HG02798 (cell line): ENCODE measurements at regions not wholly inside any gene's neighbourhood (a gene's known extent, or its start where the extent isn't known, plus 50 kb on each side); places are given as distances from the start of the nearest gene placed in this dataset.
"Not testable (repeated sequence)": the region's sequence is repeated elsewhere in the genome, so short reads cannot be mapped to it uniquely, and the experiment has no call there.

ENCODE experiments used
- ATAC-seq: cut with Tn5 transposase; IDR thresholded peaks from one replicate; pipeline ENCODE4 v1.9.1; 2021; ENCODE audit warnings: mild to moderate bottlenecking; ENCODE audit not compliant: unreplicated experiment, poor library complexity

DNA sequence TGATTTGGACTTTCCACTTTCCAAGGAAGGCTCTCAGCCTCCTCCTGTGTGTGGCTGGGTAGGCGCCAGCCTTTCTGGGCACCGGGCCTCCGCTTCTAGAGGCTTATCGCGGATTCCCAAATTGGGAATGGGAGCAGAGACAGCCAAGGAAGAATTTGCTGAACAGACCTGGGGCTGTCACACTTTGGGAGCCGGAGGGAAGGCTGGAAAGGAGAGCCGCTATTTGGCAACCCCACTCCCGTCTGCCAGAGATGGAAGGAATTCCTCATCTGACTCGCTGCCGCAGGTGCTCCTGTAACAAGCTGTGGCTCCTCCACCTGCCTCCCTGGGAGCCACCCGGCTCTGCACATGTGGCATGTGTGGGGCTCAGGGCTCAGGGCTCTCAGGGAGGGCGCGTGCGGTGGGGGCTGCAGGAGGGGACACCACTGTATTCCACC lies 50.8 kb upstream of the ECHDC3 start:
- ATAC-seq = no peak

DNA sequence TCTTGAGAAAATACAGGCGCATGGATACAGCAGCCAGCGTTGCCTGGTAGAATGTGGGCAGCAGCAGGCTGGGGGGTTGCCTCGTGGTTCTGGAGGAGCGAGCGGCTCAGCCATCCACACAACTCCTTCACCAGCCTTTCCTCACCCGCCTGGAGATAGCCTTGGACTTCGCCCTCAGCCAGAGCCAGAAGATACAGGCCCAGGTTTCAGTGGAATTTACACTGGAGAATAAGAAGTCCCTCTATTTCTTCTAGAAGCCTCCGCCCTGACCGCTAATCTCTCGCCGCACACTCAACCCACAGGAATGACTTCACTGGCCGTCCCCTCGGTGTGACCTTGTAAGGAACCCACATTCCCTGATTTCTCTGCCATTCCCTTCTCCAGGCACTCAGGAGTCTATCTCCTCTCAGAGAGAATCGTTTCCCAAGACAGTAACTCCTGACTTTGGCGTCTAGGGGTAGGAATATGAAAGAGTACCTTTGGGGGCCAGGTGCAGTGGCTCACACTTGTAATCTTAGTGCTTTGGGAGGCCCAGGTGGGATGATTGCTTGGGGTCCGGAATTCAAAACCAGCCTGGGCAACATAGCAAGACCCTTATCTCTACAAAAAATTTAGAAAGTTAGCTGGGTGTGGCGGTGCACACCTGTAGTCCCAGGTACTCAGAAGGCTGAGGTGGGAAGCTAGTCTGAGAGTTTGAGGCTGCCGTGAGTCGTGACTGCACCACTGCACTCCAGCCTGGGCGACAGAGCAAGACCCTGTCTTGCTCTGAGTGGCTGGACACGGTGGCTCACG lies 52.0 kb upstream of the ECHDC3 start:
- ATAC-seq = no peak

DNA sequence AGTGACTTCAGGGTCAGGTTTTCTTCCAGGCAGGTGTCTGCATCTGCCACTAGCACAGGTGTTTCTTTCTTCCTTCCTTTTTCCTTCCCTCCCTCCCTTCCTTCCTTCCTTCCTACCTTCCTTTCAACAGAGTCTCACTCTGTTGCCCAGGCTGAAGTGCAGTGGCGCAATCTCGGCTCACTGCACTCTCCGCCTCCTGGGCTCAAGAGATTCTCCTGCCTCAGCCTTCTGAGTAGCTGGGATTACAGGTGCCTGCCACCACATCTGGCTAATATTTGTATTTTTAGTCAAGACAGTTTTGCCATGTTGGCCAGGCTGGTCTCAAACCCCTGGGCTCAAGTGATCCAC lies 53.8 kb upstream of the ECHDC3 start:
- ATAC-seq = not testable (repeated sequence)

DNA sequence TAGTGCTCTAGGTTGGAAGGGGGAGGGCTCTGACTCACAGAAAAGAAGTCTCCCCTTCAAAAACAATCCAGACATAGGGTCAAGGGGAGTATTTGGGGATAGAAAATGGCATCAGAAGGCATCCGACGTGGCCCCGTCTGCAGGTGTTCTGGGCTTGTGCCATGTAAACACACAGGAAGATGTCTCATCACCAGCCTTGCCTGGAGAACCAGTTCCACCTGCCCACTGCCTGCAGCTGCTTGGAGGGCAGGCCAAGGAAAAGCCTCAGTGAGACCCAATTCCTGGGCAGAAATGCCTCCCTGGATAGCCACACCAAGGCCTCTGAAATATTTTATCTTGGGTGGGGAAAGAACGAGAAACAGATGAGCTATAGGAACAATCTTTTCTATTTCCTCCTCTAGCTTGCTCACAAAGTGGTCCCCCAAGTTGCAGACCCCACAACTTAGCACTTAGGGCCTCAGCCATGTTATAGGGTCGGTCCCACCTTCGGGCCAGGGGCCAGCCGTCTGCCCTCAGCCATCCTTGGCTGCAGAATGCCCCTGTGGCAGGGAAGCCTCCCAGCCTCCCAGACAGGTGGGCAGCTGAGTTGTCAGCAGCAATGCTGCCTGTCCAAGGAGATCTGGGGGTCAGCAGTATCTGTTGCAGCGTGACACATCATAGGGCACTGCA lies 54.3 kb upstream of the ECHDC3 start:
- ATAC-seq = no peak

DNA sequence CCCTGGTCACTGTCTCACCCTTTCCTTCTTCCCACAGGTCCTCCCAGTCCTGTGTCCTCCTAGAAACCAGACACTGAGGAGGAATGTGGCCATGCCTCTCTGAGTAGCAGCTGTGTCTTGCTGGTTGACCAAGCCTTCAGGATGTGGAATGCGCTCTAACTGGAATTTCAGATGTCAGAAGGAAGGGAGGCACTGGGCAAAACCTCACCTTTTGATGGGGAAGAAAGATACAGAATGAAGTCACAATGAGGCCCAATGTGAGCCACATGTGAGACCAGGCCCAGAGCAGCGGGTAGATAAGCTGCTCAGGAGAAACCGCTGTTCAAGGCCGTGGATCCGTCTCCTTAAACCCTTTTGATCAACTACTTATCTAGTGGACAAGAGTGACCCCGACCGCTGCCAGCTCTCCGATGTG lies 54.8 kb upstream of the ECHDC3 start:
- no peak for ATAC-seq

DNA sequence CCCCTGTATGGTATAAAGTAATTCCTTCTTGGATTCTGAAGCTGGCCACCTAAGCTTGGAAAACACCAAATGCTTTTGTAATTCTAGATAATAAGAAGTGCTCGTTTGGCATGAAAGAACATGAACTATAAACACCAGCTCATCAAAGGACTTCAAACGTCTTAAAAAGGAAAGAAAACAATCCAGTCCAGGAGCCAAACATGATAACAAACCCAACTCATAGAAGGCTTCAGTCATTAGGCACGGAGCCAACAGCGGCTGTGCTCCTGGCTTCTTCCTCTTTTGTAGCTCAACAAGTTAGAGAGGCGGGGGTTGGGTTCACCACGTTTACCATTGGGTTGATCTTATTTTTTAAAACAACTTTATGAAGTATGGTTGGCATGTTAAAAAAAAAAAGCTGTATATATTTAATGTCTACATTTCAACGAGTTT lies 56.4 kb upstream of the ECHDC3 start:
- ATAC-seq = no peak

DNA sequence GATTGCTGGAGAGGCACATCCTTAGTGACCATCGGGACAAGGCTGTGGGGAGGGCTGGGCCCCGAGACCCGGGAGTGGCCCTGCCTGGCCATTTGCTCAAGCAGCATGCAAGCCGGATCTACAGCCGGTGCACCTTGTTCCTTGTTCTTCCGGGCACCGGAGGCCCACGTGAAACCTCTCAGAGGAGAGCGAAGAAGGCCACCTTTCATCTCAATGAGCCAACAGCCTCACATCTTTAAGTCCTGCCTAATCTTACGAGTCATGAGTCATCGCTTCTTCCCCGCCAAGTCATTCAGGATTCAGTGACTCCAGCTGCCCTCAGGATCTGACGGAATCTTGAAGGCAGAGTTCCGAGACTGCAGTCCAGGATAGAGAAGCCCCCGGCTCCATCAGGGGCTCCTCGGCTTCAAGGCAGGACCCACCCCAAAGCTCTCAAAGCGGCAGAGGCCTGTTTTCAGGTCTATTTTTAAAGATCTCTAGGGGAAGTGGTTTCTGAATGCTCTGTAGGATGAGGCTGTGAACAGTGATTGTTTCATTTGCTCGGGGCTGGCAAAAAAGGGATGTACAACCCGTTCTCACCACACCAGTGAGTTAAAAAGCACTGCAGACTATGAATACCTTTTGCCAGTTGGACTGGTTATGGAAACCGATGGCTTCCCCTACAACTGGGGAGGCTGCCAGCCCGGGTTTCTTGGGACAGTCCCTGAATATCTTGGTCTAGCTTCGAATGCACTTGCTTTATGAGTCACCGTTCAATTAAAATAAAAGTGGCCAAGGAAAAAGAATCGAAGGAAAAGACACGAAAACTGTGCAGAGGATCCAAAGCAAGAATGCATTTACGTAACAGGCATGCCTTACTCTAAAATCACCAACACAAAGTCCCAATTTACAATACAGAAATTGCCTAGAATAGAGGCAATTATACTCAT lies 57.2 kb upstream of the ECHDC3 start:
- peak; percentile 69 for ATAC-seq

DNA sequence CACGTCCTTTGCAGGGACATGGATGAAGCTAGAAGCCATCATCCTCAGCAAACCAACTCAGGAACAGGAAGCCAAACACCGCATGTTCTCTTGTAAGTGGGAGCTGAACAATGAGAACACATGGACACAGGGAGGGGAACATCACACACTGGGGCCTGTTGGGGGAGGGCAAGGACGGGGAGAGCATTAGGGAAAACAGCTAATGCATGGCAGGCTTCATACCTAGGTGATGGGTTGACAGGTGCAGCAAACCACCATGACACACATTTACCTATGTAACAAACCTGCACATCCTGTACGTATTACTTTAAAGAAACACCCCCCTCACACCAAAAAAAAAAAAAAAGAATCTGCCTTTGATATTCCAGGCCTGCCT lies 57.9 kb upstream of the ECHDC3 start:
- ATAC-seq = peak; percentile 9

DNA sequence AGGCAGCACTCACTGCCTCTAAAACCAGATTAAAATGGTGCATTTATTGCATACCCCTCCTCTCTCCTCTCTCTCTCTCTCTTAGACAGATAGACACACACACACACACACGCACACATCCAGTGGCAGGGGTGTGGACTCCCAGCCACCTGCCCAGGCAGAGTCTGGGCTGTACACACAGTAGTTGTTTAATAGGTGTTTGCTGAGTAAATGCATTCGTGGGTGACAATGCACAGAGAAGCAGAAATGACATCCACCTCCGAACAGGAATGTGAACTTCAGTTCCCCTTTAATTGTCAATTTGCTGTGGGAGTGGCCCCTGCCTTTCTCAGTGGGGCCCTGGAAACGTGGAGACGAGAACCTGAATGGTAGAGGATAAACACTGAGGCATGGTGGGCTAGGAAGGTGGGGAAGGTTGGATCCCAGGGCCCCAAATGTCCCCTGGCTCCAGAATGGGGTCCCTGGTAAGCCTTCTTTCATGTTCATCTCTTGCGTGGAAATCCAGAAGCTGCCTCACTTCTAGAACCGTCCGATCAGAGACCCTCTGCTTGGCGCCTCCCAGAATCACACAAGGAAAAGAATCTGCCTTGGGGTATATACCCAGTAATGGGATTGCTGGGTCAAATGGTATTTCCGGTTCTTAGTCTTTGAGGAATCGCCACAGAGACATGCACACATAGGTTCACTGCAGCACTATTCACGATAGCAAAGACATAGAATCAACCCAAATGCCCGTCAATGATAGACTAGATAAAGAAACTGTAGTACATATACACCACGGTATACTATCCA lies 58.5 kb upstream of the ECHDC3 start:
- ATAC-seq = no peak

DNA sequence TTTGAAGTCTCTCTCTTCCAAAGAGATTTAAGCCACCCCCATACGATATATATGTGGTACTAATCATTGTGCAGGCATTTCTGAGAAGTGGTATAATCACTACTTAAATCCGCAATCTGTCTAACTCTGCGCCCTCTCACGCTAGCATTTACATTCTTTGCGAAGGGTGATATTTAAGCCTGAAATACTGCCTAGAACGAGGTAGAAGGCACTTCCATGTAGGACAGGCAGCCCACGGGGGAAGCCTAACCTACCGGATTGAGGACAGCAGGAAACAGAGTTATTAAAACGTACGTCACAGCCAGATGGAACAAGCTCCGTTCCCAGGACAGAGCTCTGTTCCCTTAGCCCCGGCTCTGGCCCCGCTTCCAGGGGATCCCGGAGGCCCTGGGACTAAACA lies 59.3 kb upstream of the ECHDC3 start:
- ATAC-seq = no peak

DNA sequence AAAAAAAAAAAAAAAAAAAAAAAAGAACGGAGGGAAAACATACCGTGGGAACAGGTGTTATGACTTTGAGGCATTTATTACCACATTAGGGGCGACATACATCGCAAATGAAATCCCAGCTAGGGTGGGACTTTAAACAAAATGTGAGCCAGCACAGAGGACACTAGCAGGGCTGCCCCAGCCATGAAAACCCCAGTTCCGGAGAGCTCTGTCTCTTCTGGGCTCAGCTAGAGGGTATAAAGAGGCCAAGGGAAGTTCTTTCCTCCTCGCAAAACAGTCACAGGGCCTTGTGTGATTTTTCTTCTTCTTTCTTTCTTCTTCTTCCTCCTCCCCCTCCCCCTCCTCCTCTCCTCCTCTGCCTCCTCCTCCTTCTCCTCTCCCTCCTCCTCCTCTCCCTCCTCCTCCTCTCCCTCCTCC lies 59.9 kb upstream of the ECHDC3 start:
- ATAC-seq = no peak

DNA sequence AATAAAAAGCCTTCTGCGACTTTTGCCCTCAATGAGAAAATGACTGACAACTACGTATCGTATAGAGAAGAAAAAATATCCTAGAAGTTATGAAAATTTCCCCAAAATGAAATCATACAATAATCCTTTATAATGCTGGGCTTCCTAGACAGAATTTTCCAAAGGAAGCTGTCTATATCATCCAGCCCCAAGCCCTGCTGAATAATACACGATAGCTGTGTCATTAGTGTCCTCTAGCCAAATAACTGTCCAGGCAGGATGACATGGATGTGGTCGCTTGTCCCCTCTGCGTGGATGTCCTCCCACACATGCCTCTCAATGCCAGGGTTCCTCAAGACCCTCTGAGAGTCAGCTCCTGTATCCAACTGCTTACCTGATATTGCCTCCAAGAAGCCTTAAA lies 61.7 kb upstream of the ECHDC3 start:
- no peak for ATAC-seq

DNA sequence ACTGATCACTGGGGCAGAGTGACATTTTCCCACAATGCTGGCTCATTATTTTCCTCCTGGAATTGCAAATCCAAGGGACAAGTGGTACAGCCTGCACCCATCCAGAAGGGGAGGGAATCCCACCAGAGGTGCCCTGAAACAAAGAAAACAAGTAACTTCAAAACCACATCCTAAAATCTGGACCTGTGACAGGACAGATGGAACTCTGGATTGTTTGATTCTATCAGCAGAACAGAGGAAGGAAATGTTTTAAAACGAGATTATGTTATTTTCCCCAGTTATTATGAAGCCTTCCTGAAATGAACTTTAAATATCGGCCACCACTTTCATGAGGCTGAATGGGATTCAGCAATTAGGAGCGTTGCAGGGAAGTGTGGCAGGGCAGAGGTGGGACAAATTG lies 62.2 kb upstream of the ECHDC3 start:
- no peak for ATAC-seq

DNA sequence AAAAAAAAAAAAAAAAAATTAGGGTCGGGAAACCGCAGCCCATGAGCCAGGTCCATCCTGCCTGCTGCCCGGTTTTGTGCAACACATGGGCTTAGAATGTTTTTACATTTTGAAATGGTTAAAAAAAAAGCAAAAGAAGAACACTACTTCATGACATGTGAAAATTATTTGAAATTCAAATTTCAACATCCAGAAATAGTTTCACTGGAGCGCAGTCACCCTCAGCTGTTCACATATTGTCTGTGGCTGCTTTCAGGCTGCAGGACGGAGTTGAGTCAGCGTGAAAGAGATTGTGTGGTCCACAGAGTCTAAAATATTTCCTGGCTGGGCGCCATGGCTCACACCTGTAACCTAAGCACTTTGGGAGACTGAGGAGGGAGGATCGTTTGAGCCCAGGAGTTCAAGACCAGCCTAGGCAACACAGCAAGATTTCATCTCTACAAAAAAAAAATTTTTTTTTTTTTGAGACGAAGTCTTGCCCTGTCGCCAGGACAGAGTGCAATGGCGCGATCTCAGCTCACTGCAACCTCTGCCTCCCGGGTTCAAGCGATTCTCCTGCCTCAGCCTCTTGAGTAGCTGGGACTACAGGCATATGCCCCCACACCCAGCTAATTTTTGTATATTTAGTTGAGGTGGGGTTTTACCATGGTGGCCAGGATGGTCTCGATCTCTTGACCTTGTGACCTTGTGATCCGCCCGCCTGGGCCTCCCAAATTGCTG lies 63.9 kb upstream of the ECHDC3 start:
- ATAC-seq = peak; percentile 92

DNA sequence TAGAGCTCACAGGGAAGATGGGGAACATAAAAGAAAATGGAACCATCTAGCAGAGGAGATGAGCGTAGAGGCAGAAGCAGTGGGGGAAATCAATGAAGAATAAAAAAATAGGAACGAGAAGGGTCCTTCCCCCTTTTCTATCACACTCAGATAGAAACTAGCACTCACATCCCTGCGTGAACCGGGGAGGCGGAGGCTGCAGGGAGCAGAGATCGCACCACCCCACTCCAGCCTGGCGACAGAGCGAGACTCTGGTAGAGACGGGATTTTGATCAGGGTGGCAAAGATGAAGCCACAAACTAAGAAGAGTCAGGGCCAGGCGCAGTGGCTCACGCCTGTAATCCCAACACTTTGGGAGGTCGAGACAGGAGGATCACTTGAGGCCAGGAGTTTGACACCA lies 64.7 kb upstream of the ECHDC3 start:
- ATAC-seq = peak; percentile 33

DNA sequence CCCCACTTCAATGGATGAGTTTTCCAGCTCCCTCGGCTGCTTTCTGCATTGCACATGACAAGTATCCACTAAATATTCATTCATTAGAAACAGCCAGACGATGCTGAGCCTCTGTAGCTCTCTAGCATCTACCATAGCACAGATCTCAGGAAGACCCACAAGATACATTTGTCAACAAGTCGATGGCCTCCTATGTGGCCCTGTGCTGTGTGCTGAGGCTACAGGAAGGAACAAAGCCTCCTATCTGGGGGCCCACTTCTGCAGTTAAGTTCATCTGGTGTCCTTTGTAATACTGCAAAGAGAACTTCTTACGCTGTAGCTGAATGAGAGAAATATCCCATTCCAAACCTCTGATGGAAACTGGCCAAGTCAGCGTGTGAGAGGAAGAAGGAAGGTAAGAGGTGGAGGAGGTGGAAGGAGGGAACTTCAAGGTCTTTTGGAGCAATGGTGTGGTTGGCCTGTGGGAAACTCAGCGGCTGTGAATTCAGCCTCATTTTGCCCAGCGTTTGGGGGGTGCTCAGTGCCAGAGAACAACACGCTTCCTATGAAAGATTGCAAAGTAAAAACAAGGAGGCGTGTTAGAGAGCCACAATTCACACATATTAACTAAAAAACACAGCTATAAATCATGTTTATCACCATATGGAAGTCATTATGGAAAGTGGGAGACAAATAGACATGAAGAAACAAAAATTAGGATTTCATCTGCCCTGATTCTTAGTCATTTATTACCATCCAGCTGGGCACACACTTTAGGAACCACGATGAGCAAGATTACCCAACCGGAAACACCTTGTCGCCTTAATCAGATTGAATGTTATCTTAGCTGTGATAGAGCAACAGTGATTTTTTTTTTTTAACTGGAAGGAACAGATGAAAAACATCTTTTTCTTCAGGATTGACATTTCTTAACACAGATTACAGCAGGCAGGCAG lies 62.2 kb upstream of the USP6NL start:
- no peak for ATAC-seq

DNA sequence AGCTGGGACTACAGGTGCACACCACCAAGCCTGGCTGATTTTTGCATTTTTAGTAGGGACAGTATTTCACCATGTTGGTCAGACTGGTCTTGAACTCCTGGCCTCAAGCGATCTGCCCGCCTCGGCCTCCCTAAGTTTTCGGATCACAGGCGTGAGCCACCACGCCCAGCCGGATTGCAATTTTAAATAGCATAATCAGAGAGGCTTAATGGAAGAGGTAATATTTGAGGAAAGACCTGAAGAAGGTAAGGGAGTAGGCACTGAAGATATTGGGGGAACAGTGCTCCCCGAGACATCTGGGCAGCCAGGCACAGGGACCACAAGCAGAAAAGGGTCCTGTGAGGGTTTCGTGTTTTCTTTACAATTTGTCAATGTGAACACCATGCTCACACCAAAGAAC lies 61.4 kb upstream of the USP6NL start:
- no peak for ATAC-seq

DNA sequence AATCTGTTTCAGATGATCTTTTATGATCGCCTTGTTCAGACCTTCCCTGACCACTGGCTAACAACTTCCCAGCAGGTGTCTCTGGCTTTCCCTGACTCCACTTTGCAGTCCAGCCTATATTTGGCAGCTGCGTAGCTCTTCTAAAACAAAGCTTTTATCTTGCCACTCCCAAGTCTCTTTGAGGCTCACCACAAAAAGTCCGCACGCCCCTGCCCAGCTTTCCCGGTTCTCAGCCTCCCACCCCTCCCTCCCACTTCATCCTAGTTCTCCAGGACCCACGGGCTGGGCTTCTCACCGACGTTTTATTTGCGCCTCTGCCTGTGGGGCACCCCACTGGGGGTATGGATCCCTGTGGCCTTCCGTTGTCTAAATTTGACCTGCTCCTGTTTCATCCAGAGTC lies 58.9 kb upstream of the USP6NL start:
- no peak for ATAC-seq
